Neuronal stem cell (in vitro differentiated cells): ENCODE measurements at regions not wholly inside any gene's neighbourhood (a gene's known extent, or its start where the extent isn't known, plus 50 kb on each side); places are given as distances from the start of the nearest gene placed in this dataset.

ENCODE experiments used
- DNase-seq: peaks from one replicate; pipeline ENCODE4 v3.0.0-alpha.2; 2013; ENCODE audit warnings: low spot score
- H2AFZ ChIP-seq: one replicate; pipeline ENCODE4 v1.6.1; 2013; ENCODE audit warnings: mild to moderate bottlenecking, low read length, inconsistent platforms
- H2AK5ac ChIP-seq: 2 replicates; pipeline ENCODE4 v1.6.1; 2013; ENCODE audit warnings: low read depth, mild to moderate bottlenecking, inconsistent platforms, low read length, moderate library complexity, mixed read lengths
- H2BK120ac ChIP-seq: 2 replicates; pipeline ENCODE4 v1.6.1; 2013; ENCODE audit warnings: low read depth, mild to moderate bottlenecking, inconsistent platforms, low read length, moderate library complexity, mixed read lengths
- H2BK12ac ChIP-seq: one replicate; pipeline ENCODE4 v1.6.1; 2013; ENCODE audit warnings: low read length, inconsistent platforms
- H2BK15ac ChIP-seq: 2 replicates; pipeline ENCODE4 v1.6.1; 2013; ENCODE audit warnings: mild to moderate bottlenecking, low read length, inconsistent platforms, mixed read lengths
- H2BK5ac ChIP-seq: one replicate; pipeline ENCODE4 v1.6.1; 2013; ENCODE audit warnings: inconsistent platforms, mild to moderate bottlenecking, low read length, moderate library complexity
- H3K14ac ChIP-seq: one replicate; pipeline ENCODE4 v1.6.1; 2013; ENCODE audit warnings: low read length, inconsistent platforms
- H3K18ac ChIP-seq: 2 replicates; pipeline ENCODE4 v1.6.1; 2013; ENCODE audit warnings: low read length, inconsistent platforms
- H3K23ac ChIP-seq: 2 replicates; pipeline ENCODE4 v1.6.1; 2013; ENCODE audit warnings: low read depth, mild to moderate bottlenecking, mixed read lengths, low read length, inconsistent platforms; ENCODE audit not compliant: poor library complexity
- H3K27ac ChIP-seq: replicated peaks from 3 replicates; pipeline ENCODE4 v1.5.1; 2013; ENCODE audit warnings: low read length, inconsistent platforms
- H3K27me3 ChIP-seq, 3 experiments: 2 replicates each; pipeline ENCODE4 v1.6.1; 2013; ENCODE audit warnings: low read length in 3 of 3, mild to moderate bottlenecking in 2 of 3, inconsistent platforms in 1 of 3, low read depth in 1 of 3, mixed read lengths in 1 of 3, moderate library complexity in 1 of 3; ENCODE audit not compliant: control insufficient read depth in 3 of 3, insufficient read depth in 3 of 3
- H3K36me3 ChIP-seq, 2 donors: replicated peaks in 1 of 2; 2 replicates each; pipeline ENCODE4 v1.6.1; 2013; ENCODE audit warnings: low read length in 2 of 2; ENCODE audit not compliant: control insufficient read depth in 2 of 2, insufficient read depth in 2 of 2
- H3K4ac ChIP-seq: 2 replicates; pipeline ENCODE4 v1.6.1; 2013; ENCODE audit warnings: inconsistent platforms, mild to moderate bottlenecking, low read length, moderate library complexity
- H3K4me1 ChIP-seq, 2 donors: 1 replicate in 1 of 2; 2 replicates in 1 of 2; pipeline ENCODE4 v1.6.1; 2013; ENCODE audit warnings: low read length in 2 of 2, low read depth in 1 of 2; ENCODE audit not compliant: control insufficient read depth in 2 of 2, insufficient read depth in 1 of 2
- H3K4me2 ChIP-seq: one replicate; pipeline ENCODE4 v1.6.1; 2013; ENCODE audit warnings: mild to moderate bottlenecking, low read length, inconsistent platforms; ENCODE audit not compliant: insufficient read depth, poor library complexity, severe bottlenecking
- H3K4me3 ChIP-seq, 2 donors: 2 replicates each; pipeline ENCODE4 v1.5.1; 2013; ENCODE audit warnings: low read length in 2 of 2, mild to moderate bottlenecking in 2 of 2, inconsistent platforms in 1 of 2, moderate library complexity in 1 of 2
- H3K79me1 ChIP-seq: one replicate; pipeline ENCODE4 v1.6.1; 2013; ENCODE audit warnings: low read depth, mild to moderate bottlenecking, inconsistent platforms, low read length, moderate library complexity
- H3K9ac ChIP-seq: one replicate; pipeline ENCODE4 v1.6.1; 2013; ENCODE audit warnings: mild to moderate bottlenecking, low read depth, low read length, inconsistent platforms; ENCODE audit not compliant: poor library complexity
- H3K9me3 ChIP-seq, 2 donors: replicated peaks in 1 of 2; 2 replicates each; pipeline versions ENCODE3 to v1.6.1; 2013; ENCODE audit warnings: low read length in 2 of 2, mild to moderate bottlenecking in 2 of 2, inconsistent platforms in 1 of 2, low read depth in 1 of 2, mixed read lengths in 1 of 2, moderate library complexity in 1 of 2; ENCODE audit not compliant: control insufficient read depth in 2 of 2, insufficient read depth in 1 of 2
- H4K8ac ChIP-seq: one replicate; pipeline ENCODE4 v1.6.1; 2013; ENCODE audit warnings: low read depth, mild to moderate bottlenecking, inconsistent platforms, low read length, moderate library complexity
- H4K91ac ChIP-seq: one replicate; pipeline ENCODE4 v1.6.1; 2013; ENCODE audit warnings: low read length, low read depth, mild to moderate bottlenecking, inconsistent platforms; ENCODE audit not compliant: poor library complexity
- WGBS, 2 donors: extraction: QIAGEN DNeasy Blood & Tissue Kit; methylation state at CpG; one replicate each; pipeline ENCODE4 v1.1.7; 2013; ENCODE audit warnings: missing lambda C conversion rate in 2 of 2, mixed read lengths in 1 of 2; ENCODE audit not compliant: insufficient read length in 2 of 2, insufficient replicate concordance in 1 of 2; ENCODE audit errors: extremely low coverage in 2 of 2; 5-methylcytosine and 5-hydroxymethylcytosine counted together

GRCh38 chr5:152124409-152125041 is 199.9 kb upstream of the GLRA1 start:
- H3K18ac ChIP-seq = peak overlapping the region; percentile 83
- no CpG with 5 or more reads among the region's 12 CpGs for WGBS, 2 donors
- H2AFZ ChIP-seq = no peak overlapping the region

GRCh38 chr5:152118676-152119470 is 194.2 kb upstream of the GLRA1 start:
- Histone ChIP-seq H4K8ac (no peak overlapping the region), H2BK15ac (no peak overlapping the region), H3K4ac (no peak overlapping the region), H3K4me2 (no peak overlapping the region), H2BK5ac (no peak overlapping the region), H3K79me1 (no peaks in the 10 kb centered on the region), H3K27me3 (no peaks in the 10 kb centered on the region), H2BK120ac (no peak overlapping the region), H2BK12ac (no peak overlapping the region), H2AFZ (no peak overlapping the region), H3K27ac (no peak overlapping the region), H2AK5ac (no peak overlapping the region), H3K9ac (no peak overlapping the region), H3K9me3 (no peaks in the 10 kb centered on the region), H3K18ac (peak overlapping the region; percentile 3), H3K36me3 (no peaks in the 10 kb centered on the region), H3K4me3 (peak overlapping the region in 1 of 2 donors; percentile 5), H3K14ac (no peak overlapping the region), H3K4me1 (peaks cover 13 to 14% of the 10 kb centered on the region in 2 donors), H4K91ac (no peak overlapping the region), H3K23ac (no peak overlapping the region)
- WGBS, 2 donors = no CpG with 5 or more reads among the region's 5 CpGs
- DNase-seq = no peak

More at GRCh38 chr5:152124409-152125041, 199.9 kb upstream of the GLRA1 start:
- Histone ChIP-seq H2AK5ac (no peak overlapping the region), H3K4me3 (no peak overlapping the region), H2BK5ac (no peak overlapping the region), H2BK120ac (no peak overlapping the region), H3K27ac (no peak overlapping the region), H3K9ac (no peak overlapping the region), H4K8ac (no peak overlapping the region), H4K91ac (no peak overlapping the region), H3K4me2 (no peak overlapping the region), H3K9me3 (no peaks in the 10 kb centered on the region), H3K79me1 (no peaks in the 10 kb centered on the region), H3K4me1 (peaks cover 11 to 21% of the 10 kb centered on the region in 2 donors), H3K4ac (no peak overlapping the region), H2BK15ac (no peak overlapping the region), H3K27me3 (no peaks in the 10 kb centered on the region), H3K23ac (peak overlapping the region; percentile 38), H2BK12ac (no peak overlapping the region), H3K36me3 (no peaks in the 10 kb centered on the region), H3K14ac (no peak overlapping the region)
- DNase-seq = peak; percentile 20

- no peaks in the 10 kb centered on the region for H3K79me1 ChIP-seq
- H3K27me3 ChIP-seq = no peaks in the 10 kb centered on the region
- H3K9me3 ChIP-seq = no peaks in the 10 kb centered on the region
Observed at GRCh38 chr5:152116934-152117333, 192.3 kb upstream of the GLRA1 start.

GRCh38 chr5:152113401-152113800 is 188.8 kb upstream of the GLRA1 start:
- Histone ChIP-seq H3K9me3 (no peaks in the 10 kb centered on the region), H2BK120ac (no peak overlapping the region), H3K14ac (no peak overlapping the region), H2AK5ac (no peak overlapping the region), H3K27me3 (no peaks in the 10 kb centered on the region), H2BK5ac (no peak overlapping the region), H2BK12ac (no peak overlapping the region), H4K8ac (no peak overlapping the region), H2BK15ac (no peak overlapping the region), H3K4ac (no peak overlapping the region), H3K9ac (no peak overlapping the region), H2AFZ (no peak overlapping the region), H3K4me1 (peaks cover 0 to under 1% of the 10 kb centered on the region in 2 donors), H3K79me1 (no peaks in the 10 kb centered on the region), H3K27ac (no peak overlapping the region), H3K4me3 (no peak overlapping the region), H3K23ac (no peak overlapping the region), H3K36me3 (no peaks in the 10 kb centered on the region), H3K4me2 (no peak overlapping the region), H4K91ac (no peak overlapping the region), H3K18ac (no peak overlapping the region)
- DNase-seq = no peak
- no CpG with 5 or more reads among the region's 2 CpGs for WGBS, 2 donors

More at GRCh38 chr5:152116934-152117333, 192.3 kb upstream of the GLRA1 start:
- Histone ChIP-seq H2BK5ac (no peak overlapping the region), H2AFZ (no peak overlapping the region), H2BK12ac (no peak overlapping the region), H4K8ac (no peak overlapping the region), H3K14ac (no peak overlapping the region), H3K23ac (no peak overlapping the region), H2BK15ac (no peak overlapping the region), H3K4me2 (no peak overlapping the region), H3K4ac (no peak overlapping the region), H2BK120ac (no peak overlapping the region), H4K91ac (no peak overlapping the region), H3K9ac (no peak overlapping the region), H3K27ac (no peak overlapping the region), H2AK5ac (no peak overlapping the region), H3K4me3 (no peak overlapping the region), H3K18ac (no peak overlapping the region), H3K36me3 (no peaks in the 10 kb centered on the region), H3K4me1 (peaks cover 4 to 13% of the 10 kb centered on the region in 2 donors)
- no CpG with 5 or more reads among the region's 3 CpGs for WGBS, 2 donors
- no peak for DNase-seq
